SU-DHL-6 (cell line): ENCODE measurements at regions not wholly inside any gene's neighbourhood (a gene's known extent, or its start where the extent isn't known, plus 50 kb on each side); places are given as distances from the start of the nearest gene placed in this dataset.

Experiments used
- EZH2phosphoT487 ChIP-seq: fragments of 200-600 bp; sonication (generic), shearing (Covaris generic); conservative IDR thresholded peaks from 2 replicates; pipeline ENCODE4 v1.6.1; 2018; ENCODE audit warnings: mild to moderate bottlenecking, antibody characterized with exemption, low read length, moderate library complexity, mixed read lengths
- TF ChIP-seq, protein P1 (sequence below): fragments of 200-600 bp; sonication (generic); IDR thresholded peaks from one replicate; pipeline ENCODE4 v1.5.1; 2017; ENCODE audit warnings: antibody characterized with exemption, mild to moderate bottlenecking, low read length, moderate library complexity; ENCODE audit not compliant: insufficient read depth, poor library complexity, severe bottlenecking

DNA sequence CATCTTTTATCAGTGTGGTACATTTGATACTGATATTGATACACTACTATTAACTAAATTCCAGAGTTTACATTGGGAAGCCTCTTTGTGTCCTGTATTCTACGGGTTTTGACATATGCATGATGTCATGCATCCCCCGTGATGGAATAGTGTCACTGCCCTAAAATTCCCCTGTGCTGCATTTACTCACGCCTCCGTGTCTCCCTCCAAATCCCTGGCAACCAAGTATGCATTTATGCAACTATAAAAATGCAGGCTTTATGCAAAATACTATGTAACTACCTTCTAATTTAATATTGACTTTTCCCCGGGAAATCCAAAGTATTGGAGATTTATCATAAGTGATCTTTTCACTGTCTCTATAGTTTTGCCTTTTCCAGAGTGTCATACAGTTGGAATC, 453.7 kb upstream of the RUNX1 start:
- TF ChIP-seq, protein P1, sequence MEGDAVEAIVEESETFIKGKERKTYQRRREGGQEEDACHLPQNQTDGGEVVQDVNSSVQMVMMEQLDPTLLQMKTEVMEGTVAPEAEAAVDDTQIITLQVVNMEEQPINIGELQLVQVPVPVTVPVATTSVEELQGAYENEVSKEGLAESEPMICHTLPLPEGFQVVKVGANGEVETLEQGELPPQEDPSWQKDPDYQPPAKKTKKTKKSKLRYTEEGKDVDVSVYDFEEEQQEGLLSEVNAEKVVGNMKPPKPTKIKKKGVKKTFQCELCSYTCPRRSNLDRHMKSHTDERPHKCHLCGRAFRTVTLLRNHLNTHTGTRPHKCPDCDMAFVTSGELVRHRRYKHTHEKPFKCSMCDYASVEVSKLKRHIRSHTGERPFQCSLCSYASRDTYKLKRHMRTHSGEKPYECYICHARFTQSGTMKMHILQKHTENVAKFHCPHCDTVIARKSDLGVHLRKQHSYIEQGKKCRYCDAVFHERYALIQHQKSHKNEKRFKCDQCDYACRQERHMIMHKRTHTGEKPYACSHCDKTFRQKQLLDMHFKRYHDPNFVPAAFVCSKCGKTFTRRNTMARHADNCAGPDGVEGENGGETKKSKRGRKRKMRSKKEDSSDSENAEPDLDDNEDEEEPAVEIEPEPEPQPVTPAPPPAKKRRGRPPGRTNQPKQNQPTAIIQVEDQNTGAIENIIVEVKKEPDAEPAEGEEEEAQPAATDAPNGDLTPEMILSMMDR, result no peak
- no peak for TF ChIP-seq EZH2phosphoT487
